NT2/D1 (cell line): ENCODE measurements at regions not wholly inside any gene's neighbourhood (a gene's known extent, or its start where the extent isn't known, plus 50 kb on each side); places are given as distances from the start of the nearest gene placed in this dataset.

ENCODE experiments used
- SUZ12 ChIP-seq: IDR thresholded peaks from 2 replicates; pipeline ENCODE4 v1.6.1; 2011; ENCODE audit not compliant: insufficient read length, insufficient read depth; ENCODE audit errors: extremely low read depth
- ZNF274 ChIP-seq: IDR thresholded peaks from 2 replicates; pipeline ENCODE4 v1.6.1; 2011; ENCODE audit warnings: mild to moderate bottlenecking, low read depth, low read length

DNA sequence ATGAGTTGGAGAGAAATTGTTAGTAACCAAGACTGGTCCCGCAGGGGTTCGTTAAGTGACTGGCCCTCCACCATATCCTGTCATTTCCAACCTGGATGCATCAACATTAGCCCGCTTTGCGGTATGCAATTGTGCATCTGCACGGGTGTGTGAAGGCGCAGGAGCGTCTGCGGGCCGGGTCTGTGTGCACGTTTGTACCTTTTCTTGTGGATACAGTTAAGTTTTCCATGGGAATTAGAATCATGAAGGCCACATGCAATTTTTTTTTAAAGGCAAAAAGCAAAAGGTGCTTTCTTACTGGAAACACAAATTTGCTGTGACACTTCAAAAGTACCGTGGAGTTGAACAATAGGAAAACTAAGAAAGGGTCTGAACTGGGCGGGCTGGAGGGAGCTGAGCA is 355.4 kb upstream of the ZFHX3 start:
- TF ChIP-seq ZNF274 = no peak
- no peak for TF ChIP-seq SUZ12
